IMR-90 (cell line): ENCODE measurements at regions not wholly inside any gene's neighbourhood (a gene's known extent, or its start where the extent isn't known, plus 50 kb on each side); places are given as distances from the start of the nearest gene placed in this dataset.

Experiments
- ATAC-seq: fragments of 200-7000 bp; cut with Tn5 transposase; 2 replicates; pipeline ENCODE4 v1.9.1; 2020; ENCODE audit warnings: low read depth, mild to moderate bottlenecking, moderate library complexity
- BruUV-seq: library from RNA; stranded (reverse); fragments of 400-500 nt; replicated peaks from 2 replicates; lab custom pipeline; 2021; lab: Mats Ljungman, UMichigan
- CTCF ChIA-PET: fragments of 300-600 bp; formaldehyde crosslinking; extraction: SDS; loops from one replicate; lab custom pipeline; 2021; ENCODE audit warnings: antibody characterized with exemption; lab: Yijun Ruan, JAX
- POLR2A ChIA-PET: fragments of 300-600 bp; sonication (Branson Sonifier 250); formaldehyde crosslinking; loops from one replicate; lab custom pipeline; 2022; ENCODE audit warnings: antibody characterized with exemption; ENCODE audit not compliant: unreplicated experiment; lab: Charles Lee
- DNase-seq: peaks from one replicate; pipeline ENCODE4 v3.0.0; 2013
- H2AFZ ChIP-seq: replicated peaks from 2 replicates; pipeline ENCODE3; 2013; ENCODE audit warnings: low read length, mild to moderate bottlenecking; ENCODE audit not compliant: poor library complexity
- H2AK5ac ChIP-seq: 2 replicates; pipeline ENCODE4 v1.6.1; 2013; ENCODE audit warnings: low read depth, low read length, inconsistent platforms
- H2AK9ac ChIP-seq: replicated peaks from 2 replicates; pipeline ENCODE3; 2013; ENCODE audit warnings: mild to moderate bottlenecking, low read depth, low read length, moderate library complexity; ENCODE audit not compliant: poor library complexity
- H2BK120ac ChIP-seq: 2 replicates; pipeline ENCODE4 v1.6.1; 2013; ENCODE audit warnings: low read depth, low read length, inconsistent platforms
- H2BK15ac ChIP-seq: 3 replicates; pipeline ENCODE4 v1.6.1; 2013; ENCODE audit warnings: low read depth, low read length, inconsistent platforms
- H2BK20ac ChIP-seq: 2 replicates; pipeline ENCODE4 v1.6.1; 2013; ENCODE audit warnings: low read depth, mild to moderate bottlenecking, inconsistent platforms, low read length, moderate library complexity
- H2BK5ac ChIP-seq: 2 replicates; pipeline ENCODE4 v1.6.1; 2013; ENCODE audit warnings: mild to moderate bottlenecking, low read depth, low read length, inconsistent platforms; ENCODE audit not compliant: poor library complexity, severe bottlenecking
- H3K14ac ChIP-seq: replicated peaks from 2 replicates; pipeline ENCODE4 v1.6.1; 2013; ENCODE audit warnings: low read depth, low read length, inconsistent platforms
- H3K18ac ChIP-seq: 2 replicates; pipeline ENCODE4 v1.6.1; 2013; ENCODE audit warnings: low read depth, low read length, control low read depth
- H3K23ac ChIP-seq: 2 replicates; pipeline ENCODE4 v1.6.1; 2013; ENCODE audit warnings: low read depth, low read length, inconsistent platforms
- H3K27ac ChIP-seq: 2 replicates; pipeline ENCODE4 v1.5.1; 2013; ENCODE audit warnings: mild to moderate bottlenecking, control low read depth, low read length; ENCODE audit not compliant: insufficient read depth
- H3K27me3 ChIP-seq: 2 replicates; pipeline ENCODE4 v1.6.1; 2013; ENCODE audit warnings: low read length; ENCODE audit not compliant: control insufficient read depth, insufficient read depth
- H3K36me3 ChIP-seq: 2 replicates; pipeline ENCODE4 v1.6.1; 2013; ENCODE audit warnings: low read length, mixed read lengths; ENCODE audit not compliant: control insufficient read depth, insufficient read depth
- H3K4ac ChIP-seq: 2 replicates; pipeline ENCODE4 v1.6.1; 2013; ENCODE audit warnings: low read depth, low read length, inconsistent platforms
- H3K4me1 ChIP-seq: 2 replicates; pipeline ENCODE4 v1.6.1; 2013; ENCODE audit warnings: low read length, mixed read lengths; ENCODE audit not compliant: control insufficient read depth, insufficient read depth
- H3K4me2 ChIP-seq: 2 replicates; pipeline ENCODE4 v1.6.1; 2013; ENCODE audit warnings: low read depth, mild to moderate bottlenecking, control low read depth, low read length, moderate library complexity
- H3K4me3 ChIP-seq: 2 replicates; pipeline ENCODE4 v1.5.1; 2013; ENCODE audit warnings: low read depth, mild to moderate bottlenecking, control low read depth, low read length, moderate library complexity; ENCODE audit not compliant: insufficient read depth
- H3K56ac ChIP-seq: 2 replicates; pipeline ENCODE4 v1.6.1; 2013; ENCODE audit warnings: low read length, inconsistent platforms; ENCODE audit not compliant: insufficient read depth; ENCODE audit errors: extremely low read depth
- H3K79me1 ChIP-seq, 2 experiments: 2 replicates each; pipeline ENCODE4 v1.6.1; 2013; ENCODE audit warnings: low read length in 2 of 2, inconsistent platforms in 1 of 2, low read depth in 1 of 2
- H3K9ac ChIP-seq: 2 replicates; pipeline ENCODE4 v1.6.1; 2013; ENCODE audit warnings: low read depth, low read length, control low read depth
- H3K9me1 ChIP-seq: 2 replicates; pipeline ENCODE4 v1.6.1; 2013; ENCODE audit warnings: low read length, inconsistent platforms; ENCODE audit not compliant: insufficient read depth
- H3K9me3 ChIP-seq: 2 replicates; pipeline ENCODE4 v1.6.1; 2013; ENCODE audit warnings: low read length; ENCODE audit not compliant: control insufficient read depth, insufficient read depth
- H4K20me1 ChIP-seq: 2 replicates; pipeline ENCODE4 v1.6.1; 2013; ENCODE audit warnings: low read length, inconsistent platforms; ENCODE audit not compliant: insufficient read depth
- H4K5ac ChIP-seq: 2 replicates; pipeline ENCODE4 v1.6.1; 2013; ENCODE audit warnings: mild to moderate bottlenecking, low read depth, low read length, control low read depth
- H4K8ac ChIP-seq, 2 experiments: 2 replicates each; pipeline ENCODE4 v1.6.1; 2013; ENCODE audit warnings: low read depth in 2 of 2, low read length in 2 of 2, control low read depth in 1 of 2, inconsistent platforms in 1 of 2
- H4K91ac ChIP-seq: 2 replicates; pipeline ENCODE4 v1.6.1; 2013; ENCODE audit warnings: low read depth, low read length, inconsistent platforms; ENCODE audit not compliant: insufficient read depth
- BHLHE40 ChIP-seq: fragments of 150-350 bp; IDR thresholded peaks from 2 replicates; pipeline ENCODE4 v1.6.1; 2016; ENCODE audit warnings: mild to moderate bottlenecking, low read depth, low read length
- dilution Hi-C: fragments of 300-500 bp; cut with HindIII; formaldehyde crosslinking; loops from one replicate; pipeline ENCODE4 v1.14.3; 2018; ENCODE audit warnings: low sequenced_read_pairs; ENCODE audit not compliant: unreplicated experiment
- in situ Hi-C: fragments of 300-500 bp; cut with MboI; formaldehyde crosslinking; loops from 3 replicates; pipeline ENCODE4 v1.14.3; 2019; ENCODE audit warnings: low sequenced_read_pairs, inconsistent platforms, mixed read lengths
- intact Hi-C: fragments of 100-400 bp; cut with micrococcal nuclease; formaldehyde crosslinking; loops from 2 replicates; pipeline ENCODE4 v1.10.0; 2022
- TF ChIP-seq, protein P1 (sequence below): fragments of 150-350 bp; IDR thresholded peaks from 2 replicates; pipeline ENCODE4 v1.6.1; 2016; ENCODE audit warnings: low read depth, mild to moderate bottlenecking, low read length, moderate library complexity, borderline replicate concordance

DNA sequence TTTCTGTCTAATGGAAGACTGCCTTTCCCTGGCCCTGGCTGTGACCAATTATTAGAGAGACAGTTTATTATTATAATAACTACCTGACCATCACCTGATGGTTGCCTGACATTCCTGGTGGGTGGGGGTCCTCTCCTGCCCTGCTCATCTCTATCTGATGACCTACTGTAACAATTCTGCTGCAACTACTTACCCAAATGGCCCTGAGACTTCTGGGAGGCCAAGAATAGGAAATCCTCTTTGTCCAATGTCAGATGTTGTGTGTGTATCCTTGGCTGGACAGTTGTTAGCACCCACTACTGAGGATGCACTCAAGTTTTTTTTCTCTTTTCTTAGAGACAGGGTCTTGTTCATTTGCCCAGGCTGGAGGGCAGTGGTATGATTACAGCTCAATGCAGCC is 110.3 kb downstream of the DDX1 start:
- no peak overlapping the region for H3K27ac ChIP-seq
- H2BK120ac ChIP-seq = no peak overlapping the region
- H4K5ac ChIP-seq = no peak overlapping the region
- H4K91ac ChIP-seq = no peak overlapping the region
- no peak overlapping the region for H3K4me2 ChIP-seq
- no peak overlapping the region for H3K56ac ChIP-seq
- no peak overlapping the region for H2BK5ac ChIP-seq
- no peak overlapping the region for H3K9ac ChIP-seq
- no peak overlapping the region for H2AK5ac ChIP-seq
- H3K18ac ChIP-seq = no peak overlapping the region
- intact Hi-C loops = no loop called here
- BruUV-seq = no TSS peak
- H3K27me3 ChIP-seq = no peaks in the 10 kb centered on the region
- H4K8ac ChIP-seq = no peak overlapping the region
- no peak overlapping the region for H2AK9ac ChIP-seq
- no peaks in the 10 kb centered on the region for H3K79me1 ChIP-seq
- TF ChIP-seq, protein P1, sequence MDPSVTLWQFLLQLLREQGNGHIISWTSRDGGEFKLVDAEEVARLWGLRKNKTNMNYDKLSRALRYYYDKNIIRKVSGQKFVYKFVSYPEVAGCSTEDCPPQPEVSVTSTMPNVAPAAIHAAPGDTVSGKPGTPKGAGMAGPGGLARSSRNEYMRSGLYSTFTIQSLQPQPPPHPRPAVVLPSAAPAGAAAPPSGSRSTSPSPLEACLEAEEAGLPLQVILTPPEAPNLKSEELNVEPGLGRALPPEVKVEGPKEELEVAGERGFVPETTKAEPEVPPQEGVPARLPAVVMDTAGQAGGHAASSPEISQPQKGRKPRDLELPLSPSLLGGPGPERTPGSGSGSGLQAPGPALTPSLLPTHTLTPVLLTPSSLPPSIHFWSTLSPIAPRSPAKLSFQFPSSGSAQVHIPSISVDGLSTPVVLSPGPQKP = no peak
- TF ChIP-seq BHLHE40 = no peak
- H3K23ac ChIP-seq = no peak overlapping the region
- dilution Hi-C loops = no loop called here
- no peak for ATAC-seq
- H3K4me3 ChIP-seq = no peak overlapping the region
- POLR2A ChIA-PET = no interaction called here
- H3K4me1 ChIP-seq = no peaks in the 10 kb centered on the region
- CTCF ChIA-PET = no interaction called here
- in situ Hi-C loops = no loop called here
- no peak overlapping the region for H3K4ac ChIP-seq
- no peak for DNase-seq
- H3K14ac ChIP-seq = no peak overlapping the region
- no peaks in the 10 kb centered on the region for H4K20me1 ChIP-seq
- H3K36me3 ChIP-seq = no peaks in the 10 kb centered on the region
- H2BK20ac ChIP-seq = no peak overlapping the region
- no peak overlapping the region for H2BK15ac ChIP-seq
- H2AFZ ChIP-seq = no peak overlapping the region
- no peaks in the 10 kb centered on the region for H3K9me1 ChIP-seq
- 0 out of 2 replicates have a peak, but pooled peaks cover 2% of the 10 kb centered on the region for H3K9me3 ChIP-seq
